GM19240 (cell line): ENCODE measurements at regions not wholly inside any gene's neighbourhood (a gene's known extent, or its start where the extent isn't known, plus 50 kb on each side); places are given as distances from the start of the nearest gene placed in this dataset.

ENCODE experiments used
- DNase-seq: peaks from one replicate; pipeline ENCODE4 v3.0.0; 2011; ENCODE audit warnings: low spot score; ENCODE audit not compliant: insufficient read length

- no peak for DNase-seq
These were observed 516.7 kb upstream of the HS6ST1 start for GRCh38 chr2:128835342-128835855.

- DNase-seq, result no peak
These were observed 517.3 kb upstream of the HS6ST1 start for GRCh38 chr2:128835974-128836373.

- DNase-seq, result no peak
These were observed 518.0 kb upstream of the HS6ST1 start for GRCh38 chr2:128836559-128837100.

GRCh38 chr2:128838244-128838643 is 519.6 kb upstream of the HS6ST1 start:
- no peak for DNase-seq

GRCh38 chr2:128841803-128842202 is 523.1 kb upstream of the HS6ST1 start:
- DNase-seq, result no peak

GRCh38 chr2:128867311-128867710 is 548.6 kb upstream of the HS6ST1 start:
- DNase-seq, result no peak

- no peak for DNase-seq
These were observed 549.4 kb upstream of the HS6ST1 start for GRCh38 chr2:128867936-128868636.

- no peak for DNase-seq
These were observed 550.3 kb upstream of the HS6ST1 start for GRCh38 chr2:128868686-128869551.

GRCh38 chr2:128874608-128875007 is 555.9 kb upstream of the HS6ST1 start:
- DNase-seq, result no peak

- no peak for DNase-seq
These were observed 558.6 kb upstream of the HS6ST1 start for GRCh38 chr2:128876986-128877983.

GRCh38 chr2:128879161-128879560 is 560.5 kb upstream of the HS6ST1 start:
- no peak for DNase-seq

GRCh38 chr2:128894896-128895295 is 576.2 kb upstream of the HS6ST1 start:
- no peak for DNase-seq

- DNase-seq, result no peak
These were observed 583.1 kb upstream of the HS6ST1 start for GRCh38 chr2:128901572-128902391.

- DNase-seq, result no peak
These were observed 585.0 kb upstream of the HS6ST1 start for GRCh38 chr2:128903637-128904036.

- no peak for DNase-seq
These were observed 592.6 kb upstream of the HS6ST1 start for GRCh38 chr2:128911276-128911675.

- DNase-seq, result no peak
These were observed 595.7 kb upstream of the HS6ST1 start for GRCh38 chr2:128914320-128914719.

GRCh38 chr2:128921751-128922150 is 603.1 kb upstream of the HS6ST1 start:
- no peak for DNase-seq

- DNase-seq, result no peak
These were observed 603.5 kb upstream of the HS6ST1 start for GRCh38 chr2:128922154-128922553.

GRCh38 chr2:128925631-128926030 is 607.0 kb upstream of the HS6ST1 start:
- DNase-seq, result no peak

- DNase-seq, result no peak
These were observed 611.4 kb upstream of the HS6ST1 start for GRCh38 chr2:128930101-128930500.
